Skin epidermis (tissue), 12 donors: ENCODE measurements at regions not wholly inside any gene's neighbourhood (a gene's known extent, or its start where the extent isn't known, plus 50 kb on each side); places are given as distances from the start of the nearest gene placed in this dataset.

Experiments used
- H3K27ac ChIP-seq, 21 experiments: fragments of 200-600 bp; sonication (generic) in 11 of 21; one replicate each; pipeline ENCODE4 v1.5.0; 2020; ENCODE audit warnings: mild to moderate bottlenecking in 3 of 21, inconsistent platforms in 2 of 21, moderate library complexity in 2 of 21
- H3K4me3 ChIP-seq, 7 experiments: fragments of 200-600 bp; sonication (generic) in 2 of 7; one replicate each; pipeline ENCODE4 v1.5.0; 2020; ENCODE audit warnings: inconsistent platforms in 2 of 7, mild to moderate bottlenecking in 2 of 7, moderate library complexity in 1 of 7

DNA sequence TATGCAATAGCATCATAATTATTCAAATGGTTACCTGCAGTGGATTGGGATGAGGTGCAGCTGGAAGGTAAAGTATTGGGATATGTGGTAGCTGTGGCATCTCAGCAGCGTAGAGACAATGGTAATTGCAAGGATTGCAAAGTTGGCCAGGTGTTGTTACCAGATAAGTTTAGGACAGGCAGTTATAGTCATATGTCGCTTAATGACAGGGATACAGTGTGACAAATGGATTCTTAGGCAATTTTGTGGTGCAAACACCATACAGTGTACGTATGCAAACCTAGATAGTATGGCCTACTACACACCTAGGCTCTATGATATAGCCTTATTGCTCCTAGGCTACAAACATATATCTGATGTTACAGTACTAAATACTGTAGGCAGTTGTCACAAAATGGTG lies 163.5 kb upstream of the LYZL2 start:
- H3K4me3 ChIP-seq, result no peak overlapping the region
- H3K27ac ChIP-seq, result no peak overlapping the region

DNA sequence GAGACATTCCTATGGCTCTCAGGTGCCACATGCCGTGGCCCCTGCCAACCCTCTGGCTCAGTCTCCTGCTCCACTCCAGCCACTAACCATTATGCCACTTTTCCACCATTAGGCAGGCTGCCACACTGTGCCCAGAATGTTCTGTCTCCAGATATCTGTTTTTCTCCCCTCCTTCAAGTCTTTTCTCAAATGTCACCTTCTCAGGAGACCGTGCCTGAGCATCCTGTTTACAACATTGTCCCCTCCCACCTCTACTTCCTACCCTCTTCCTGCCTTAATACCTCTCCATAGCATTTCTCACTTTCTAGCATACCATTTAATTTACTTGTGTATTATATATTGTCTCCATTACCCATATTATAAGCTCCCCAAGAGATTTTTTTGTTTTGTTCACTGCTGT lies 162.5 kb upstream of the LYZL2 start:
- H3K27ac ChIP-seq, result no peak overlapping the region
- no peak overlapping the region for H3K4me3 ChIP-seq

DNA sequence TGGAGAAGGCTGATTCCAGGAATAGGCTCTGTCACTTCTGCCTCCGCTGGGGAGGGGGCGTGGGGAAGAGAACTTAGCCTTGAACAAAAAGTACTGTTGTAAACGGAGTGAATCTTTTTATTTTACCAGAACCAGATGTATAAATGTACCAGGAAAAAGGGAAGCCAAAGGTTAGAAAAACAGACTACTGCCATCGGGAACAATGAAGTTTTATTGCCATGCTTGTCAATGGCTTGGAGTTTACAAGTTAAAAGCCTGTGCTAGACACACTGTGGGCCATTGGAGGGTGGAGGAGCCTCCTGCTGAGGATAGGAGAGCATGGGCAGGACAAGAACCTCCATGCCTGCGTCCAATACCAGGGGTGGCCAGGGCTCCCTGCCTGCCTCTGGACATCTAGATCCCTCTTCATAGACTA lies 161.7 kb upstream of the LYZL2 start:
- Histone ChIP-seq H3K27ac (peak overlapping the region in 2 of 21 experiments; percentile 2 to 5), H3K4me3 (no peak overlapping the region)

DNA sequence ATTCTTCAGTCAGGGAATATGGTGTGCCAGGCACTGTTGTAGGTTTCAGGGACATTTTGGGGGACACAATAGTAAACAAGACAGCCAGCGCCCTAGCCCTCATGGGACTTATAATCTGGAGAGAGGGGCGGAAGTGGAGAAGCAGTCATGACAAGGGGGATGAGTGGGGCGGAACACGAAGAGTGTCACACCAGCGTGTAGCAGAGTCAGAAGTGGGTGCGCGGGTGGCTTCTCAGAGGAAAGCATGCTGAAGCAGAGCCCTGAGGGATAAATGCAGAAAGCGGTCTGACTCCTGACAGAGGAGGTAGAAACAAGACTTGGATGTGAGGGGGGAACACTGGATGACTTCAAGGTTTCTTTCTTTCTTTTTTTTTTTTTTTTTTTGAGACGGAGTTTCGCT lies 160.3 kb upstream of the LYZL2 start:
- no peak overlapping the region for H3K4me3 ChIP-seq
- no peak overlapping the region for H3K27ac ChIP-seq

DNA sequence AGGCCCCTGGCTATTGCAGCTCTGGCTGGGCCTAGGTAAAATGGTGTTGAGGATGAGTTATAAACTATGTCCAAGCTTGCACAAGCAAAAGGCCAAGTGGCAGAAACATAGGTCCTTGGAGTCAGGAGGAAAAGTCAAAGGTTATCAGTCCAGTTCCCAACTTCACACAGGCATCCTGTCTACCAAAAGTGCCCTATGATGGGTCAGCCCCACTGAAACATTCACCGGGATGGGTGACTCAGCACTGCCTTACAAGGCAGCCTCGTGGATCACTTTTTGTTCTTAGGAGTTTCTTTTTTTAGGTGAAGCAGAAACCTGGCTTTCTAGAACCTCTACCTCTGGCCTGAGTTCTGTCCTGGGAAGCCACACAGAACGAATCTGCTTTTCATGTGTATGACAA lies 158.8 kb upstream of the LYZL2 start:
- Histone ChIP-seq H3K27ac (no peak overlapping the region), H3K4me3 (no peak overlapping the region)

DNA sequence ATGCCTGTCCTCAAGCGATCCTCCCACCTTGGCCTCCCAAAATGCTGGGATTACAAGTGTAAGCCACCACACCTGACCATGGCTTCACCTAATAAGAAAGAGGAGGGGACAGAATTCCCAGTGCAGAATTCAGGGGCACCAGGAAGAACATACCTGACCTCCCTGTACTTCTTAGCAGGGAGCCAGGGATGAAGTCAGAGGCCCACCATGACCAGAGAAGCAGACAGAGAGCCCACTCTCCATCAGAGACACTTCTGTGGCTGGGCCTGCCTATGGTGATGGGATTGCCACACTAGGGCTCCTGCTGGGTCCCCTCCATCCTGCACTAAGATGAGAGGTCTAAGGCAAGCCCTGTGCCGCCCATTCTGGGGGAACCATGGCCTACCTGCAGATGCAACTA lies 157.4 kb upstream of the LYZL2 start:
- H3K4me3 ChIP-seq, result no peak overlapping the region
- H3K27ac ChIP-seq, result peak overlapping the region in 2 of 21 experiments; percentile 96 to 97

DNA sequence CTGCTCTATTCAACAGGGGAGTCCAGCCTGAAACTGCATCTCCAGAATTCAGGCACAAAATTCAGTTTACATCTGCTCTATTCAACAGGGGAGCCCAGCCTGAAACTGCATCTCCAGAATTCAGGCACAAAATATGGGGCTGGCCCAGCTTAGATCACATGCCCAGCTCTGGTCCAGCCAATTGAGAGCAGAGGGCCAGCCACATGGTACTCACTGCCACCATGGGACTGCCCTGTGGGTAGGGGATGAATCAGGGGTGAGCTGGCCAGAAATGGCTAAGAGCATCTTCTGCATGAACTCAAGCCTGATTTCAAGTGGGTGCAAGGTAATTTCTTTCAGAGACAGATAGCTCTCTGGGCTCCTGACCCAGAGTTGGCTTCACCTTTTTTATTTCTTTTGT lies 156.6 kb upstream of the LYZL2 start:
- no peak overlapping the region for H3K4me3 ChIP-seq
- H3K27ac ChIP-seq, result peak overlapping the region in 14 of 21 experiments; percentile 87 to 97 (median 92)

DNA sequence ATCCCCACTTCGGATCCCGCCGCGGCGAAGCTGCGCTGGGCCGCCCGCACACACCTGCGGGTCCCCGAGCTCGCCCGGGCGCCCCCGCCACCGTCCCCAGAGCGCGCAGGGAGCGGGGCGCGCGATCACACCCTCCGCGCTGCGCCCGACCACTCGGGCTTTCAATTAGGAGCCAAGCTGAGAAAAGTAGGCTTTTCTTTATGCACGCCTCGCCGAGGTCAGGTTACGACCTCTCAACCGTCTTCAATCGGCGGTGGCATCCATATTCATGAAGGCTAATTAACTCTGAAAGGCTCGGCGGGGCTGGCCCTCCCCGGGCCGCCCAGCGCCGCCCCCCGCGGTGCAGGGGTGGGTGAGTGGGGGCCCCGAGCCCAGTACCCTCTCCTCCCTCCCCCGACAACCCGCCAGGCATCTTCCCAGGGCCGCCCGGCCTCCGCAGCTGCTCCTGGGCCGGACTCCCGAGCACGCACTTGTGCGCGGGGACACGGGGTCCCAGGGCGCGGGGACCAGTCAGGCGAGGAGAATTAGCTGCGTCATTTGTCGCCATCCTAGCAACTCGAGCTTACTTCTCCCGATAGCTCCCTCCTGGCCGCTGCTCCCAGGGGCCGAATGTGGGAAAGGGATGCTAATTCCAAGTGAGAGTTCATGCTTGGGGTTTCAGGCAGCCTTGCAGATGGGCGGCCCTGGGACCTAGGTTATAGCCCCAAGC lies 155.5 kb upstream of the LYZL2 start:
- Histone ChIP-seq H3K4me3 (peak overlapping the region; percentile 42 to 61 (median 48)), H3K27ac (peak overlapping the region; percentile 56 to 97 (median 89))

DNA sequence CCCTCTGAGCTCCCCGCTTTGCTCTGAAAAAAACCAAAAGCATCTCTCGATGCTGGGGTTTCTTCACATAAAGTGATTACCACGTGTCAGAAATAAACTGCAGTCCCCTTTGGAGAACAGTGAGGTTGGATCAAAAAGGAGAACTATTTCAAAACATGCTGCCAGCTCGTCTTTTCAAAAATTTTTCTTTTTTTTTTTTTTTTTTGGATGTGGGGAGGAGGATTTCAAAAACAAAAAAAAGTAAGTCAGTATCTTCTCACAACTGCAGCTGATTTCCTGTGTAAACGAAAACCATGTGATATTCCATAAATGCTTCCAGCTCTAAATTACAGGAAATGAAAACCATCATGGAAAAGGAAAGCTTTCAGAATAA lies 155.0 kb upstream of the LYZL2 start:
- Histone ChIP-seq H3K27ac (peak overlapping the region; percentile 68 to 97 (median 89)), H3K4me3 (peak overlapping the region; percentile 42 to 61 (median 48))

DNA sequence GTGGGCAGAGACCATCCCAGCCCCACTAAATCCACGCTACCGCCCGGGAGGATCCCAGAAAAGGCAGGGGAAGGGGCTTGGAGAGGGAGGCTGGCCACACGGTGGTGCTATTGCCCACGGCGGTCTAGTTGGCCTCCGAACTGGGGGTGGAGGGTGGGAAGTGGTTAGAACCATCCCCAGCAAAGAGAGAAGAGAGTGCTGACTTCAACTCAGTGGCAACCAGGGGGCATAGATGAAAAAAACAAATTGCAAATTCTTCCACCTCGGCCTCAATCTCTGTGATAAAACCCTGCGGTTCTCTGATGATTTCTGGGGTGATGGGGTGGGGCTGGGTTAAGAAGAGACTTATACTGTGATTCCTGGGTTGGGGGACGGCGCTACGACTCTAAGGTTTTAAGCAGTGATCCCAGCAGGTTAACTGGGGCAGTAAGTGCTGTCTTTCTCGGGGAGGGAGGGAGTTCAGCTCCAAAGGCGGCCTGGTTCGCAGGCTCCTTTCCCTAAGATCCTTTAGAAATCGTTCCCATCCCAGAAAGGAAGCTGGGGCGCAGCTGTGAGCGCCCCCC lies 154.5 kb upstream of the LYZL2 start:
- Histone ChIP-seq H3K4me3 (peak overlapping the region; percentile 19 to 61 (median 48)), H3K27ac (peak overlapping the region; percentile 54 to 97 (median 88))

DNA sequence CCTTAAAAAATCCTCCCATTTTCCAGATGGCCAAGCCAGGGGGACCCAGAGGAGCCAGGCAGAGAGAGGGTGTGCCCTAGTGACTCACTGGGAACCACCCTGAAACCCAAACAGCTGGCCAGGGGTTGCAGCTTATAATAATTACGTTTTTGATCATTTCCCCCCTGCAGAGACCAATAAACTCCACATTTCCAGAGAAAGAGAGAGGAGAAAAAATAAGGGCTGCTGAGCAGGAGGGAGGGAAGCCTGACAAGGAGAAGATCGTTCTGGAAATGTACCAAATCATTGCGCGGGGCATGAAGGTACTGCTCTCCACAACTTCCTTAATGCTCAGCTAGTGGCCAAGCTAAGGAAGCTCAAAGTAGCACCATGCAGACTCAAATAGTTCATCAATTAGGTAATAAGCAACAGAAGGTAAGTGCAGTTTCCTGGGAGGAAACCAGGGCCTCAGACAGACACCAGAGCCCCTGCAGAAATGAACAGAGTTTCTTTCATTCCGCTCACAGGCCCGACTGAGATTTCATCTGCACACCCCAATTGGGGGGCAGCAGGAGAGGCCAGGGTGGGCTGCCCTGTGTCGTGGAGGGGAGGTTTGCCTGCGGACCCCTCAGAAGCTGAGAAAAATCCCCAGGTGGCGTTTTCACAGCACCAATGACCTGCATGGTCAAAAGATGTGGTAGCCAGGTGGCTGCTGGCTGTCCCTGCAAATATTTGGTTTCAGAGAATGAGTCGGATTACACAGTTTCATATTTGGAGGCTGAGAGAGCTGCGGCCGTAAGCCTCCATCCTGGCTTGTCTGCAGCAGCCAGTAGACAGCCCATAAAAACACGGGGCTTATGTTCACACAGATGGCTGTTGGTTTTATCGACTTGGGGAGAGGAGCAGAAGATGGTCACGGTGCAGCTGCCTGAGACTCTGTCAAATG lies 153.2 kb upstream of the LYZL2 start:
- H3K27ac ChIP-seq, result peak overlapping the region in 20 of 21 experiments; percentile 13 to 97 (median 88)
- H3K4me3 ChIP-seq, result no peak overlapping the region

DNA sequence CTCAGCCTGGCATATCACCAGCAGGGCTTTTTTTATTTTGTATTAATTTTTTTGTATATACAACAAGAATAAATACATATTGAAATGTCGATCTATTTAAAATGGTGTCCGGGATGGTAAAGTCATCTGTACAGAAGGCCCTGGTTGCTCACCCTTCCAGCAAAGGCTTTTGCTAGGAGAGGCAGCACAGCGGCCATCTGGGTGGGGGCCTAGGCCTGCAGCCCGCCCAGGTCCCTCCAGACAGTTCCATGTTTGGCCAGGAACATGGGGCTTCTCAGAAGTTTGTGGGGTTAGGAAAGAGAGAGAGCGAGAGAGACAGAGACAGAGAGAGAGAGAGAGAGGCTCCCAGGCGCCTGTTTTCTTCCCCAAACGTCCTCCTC lies 152.6 kb upstream of the LYZL2 start:
- peak overlapping the region in 16 of 21 experiments; percentile 19 to 97 (median 86) for H3K27ac ChIP-seq

DNA sequence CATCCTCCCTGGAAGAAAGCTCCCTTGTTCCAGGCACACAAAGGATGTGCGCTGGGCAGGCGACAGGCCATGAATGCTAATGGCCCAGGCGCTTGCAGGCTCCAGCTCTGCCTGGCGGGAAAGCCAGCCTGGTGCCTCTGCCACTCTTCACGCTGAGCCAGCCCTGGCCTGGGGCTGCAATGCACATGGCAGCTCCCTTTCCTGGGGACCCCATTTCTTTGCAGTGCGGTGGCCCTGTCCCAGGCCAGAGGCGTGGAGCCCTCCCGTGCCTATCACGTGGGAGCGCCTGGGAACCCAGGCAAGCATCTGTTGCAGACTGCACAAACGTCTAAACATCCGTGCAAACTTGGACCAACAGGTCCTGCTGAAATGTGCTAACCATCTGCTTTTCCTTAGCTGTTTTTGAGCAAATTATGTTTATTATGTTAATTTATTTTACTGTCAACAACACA lies 152.1 kb upstream of the LYZL2 start:
- H3K27ac ChIP-seq, result peak overlapping the region in 9 of 21 experiments; percentile 19 to 97 (median 84)

More for the DNA sequence above, 152.6 kb upstream of the LYZL2 start:
- no peak overlapping the region for H3K4me3 ChIP-seq

DNA sequence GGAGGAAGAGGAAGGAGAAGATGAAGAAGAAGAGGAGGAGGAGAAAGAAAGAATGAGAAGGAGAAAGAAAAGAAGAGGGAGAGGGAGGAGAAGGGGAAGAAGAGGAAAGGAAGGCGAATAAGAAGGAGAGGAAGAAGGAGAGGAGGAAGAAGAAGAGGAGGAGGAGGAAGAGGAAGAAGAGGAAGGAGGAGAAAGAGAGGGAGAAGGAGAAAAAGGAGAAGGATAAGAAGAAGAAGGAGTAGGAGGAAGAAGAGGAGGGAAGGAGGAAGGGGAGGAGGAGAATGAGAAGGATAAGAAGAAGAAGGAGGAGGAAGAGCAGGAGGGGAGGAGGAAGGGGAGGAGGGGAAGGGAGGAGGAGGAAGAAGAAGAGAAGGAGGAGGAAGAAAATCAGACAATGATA lies 149.2 kb upstream of the LYZL2 start:
- no peak overlapping the region for H3K27ac ChIP-seq

More for the DNA sequence above, 152.1 kb upstream of the LYZL2 start:
- H3K4me3 ChIP-seq, result no peak overlapping the region

DNA sequence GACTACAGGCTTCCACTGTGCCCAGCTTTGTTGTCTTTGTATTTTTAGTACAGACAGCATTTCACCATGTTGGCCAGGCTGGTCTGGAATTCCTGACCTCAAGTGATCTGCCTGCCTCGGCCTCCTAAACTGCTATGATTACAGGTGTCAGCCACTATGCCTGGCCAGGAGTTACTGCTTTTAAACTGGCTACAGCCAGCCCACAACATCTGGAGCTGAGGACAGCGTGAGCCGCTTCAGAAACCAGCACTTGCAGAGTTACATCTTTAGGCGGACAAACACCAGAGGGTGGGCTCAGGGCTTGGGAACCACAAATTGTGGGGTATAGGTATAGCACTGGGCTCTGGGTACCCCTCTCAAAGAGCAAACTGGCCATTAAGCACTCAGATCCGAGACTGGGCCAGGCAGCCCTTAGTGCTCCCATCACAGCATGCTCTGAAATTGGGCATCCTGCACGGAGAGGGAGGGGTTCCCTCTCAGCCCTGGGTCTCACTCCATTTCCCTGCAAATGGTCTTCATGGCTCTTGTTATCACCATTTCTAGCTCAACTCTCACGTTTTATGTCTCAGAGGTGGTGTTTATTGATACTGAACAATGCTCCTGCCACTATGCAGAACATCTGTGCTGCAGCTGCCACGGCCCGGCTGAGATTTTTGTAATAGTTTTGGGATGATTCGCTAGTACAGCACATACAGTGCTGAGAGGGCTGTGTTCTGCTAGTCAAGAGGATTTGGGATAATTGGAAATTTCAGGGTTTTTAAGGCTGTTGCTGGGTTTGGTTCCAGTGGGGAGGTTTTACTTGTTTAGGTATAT lies 146.4 kb upstream of the LYZL2 start:
- H3K27ac ChIP-seq, result peak overlapping the region in 8 of 21 experiments; percentile 7 to 84 (median 52)

More for the DNA sequence above, 149.2 kb upstream of the LYZL2 start:
- H3K4me3 ChIP-seq, result no peak overlapping the region

DNA sequence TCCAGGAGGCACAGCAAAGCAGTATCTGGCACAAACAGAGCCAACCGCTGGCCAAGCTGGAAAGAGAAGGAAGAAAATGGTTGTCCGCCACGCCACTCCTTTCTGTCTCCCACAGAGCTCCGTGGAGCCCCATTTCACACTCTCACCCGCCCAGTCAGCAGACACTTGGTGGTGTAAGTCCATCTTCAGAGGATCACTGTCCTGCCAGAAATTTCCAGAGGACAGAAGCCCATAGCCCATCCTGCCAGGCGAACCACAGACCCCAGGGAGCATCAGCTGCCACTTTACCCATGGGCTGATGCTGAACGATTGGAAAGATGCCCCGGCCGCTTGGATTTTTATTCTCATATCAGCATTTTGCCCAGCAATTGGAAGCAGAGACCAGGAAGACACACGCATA lies 144.7 kb upstream of the LYZL2 start:
- Histone ChIP-seq H3K4me3 (no peak overlapping the region), H3K27ac (peak overlapping the region in 11 of 21 experiments; percentile 7 to 84 (median 28))

More for the DNA sequence above, 146.4 kb upstream of the LYZL2 start:
- no peak overlapping the region for H3K4me3 ChIP-seq

DNA sequence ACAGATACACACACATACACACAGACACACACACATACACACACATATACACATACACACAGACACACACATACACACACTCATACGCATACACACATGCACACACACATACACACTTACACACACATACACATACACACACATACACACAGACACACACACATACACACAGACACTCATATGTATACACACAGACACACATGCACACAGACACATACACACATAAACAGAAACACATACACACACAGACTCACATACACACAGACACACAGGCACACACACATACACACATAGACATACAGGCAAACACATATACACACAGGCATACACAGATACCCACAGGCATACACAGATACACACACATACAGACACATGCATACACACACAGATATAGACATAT lies 143.9 kb upstream of the LYZL2 start:
- Histone ChIP-seq H3K27ac (peak overlapping the region in 3 of 21 experiments; percentile 55 to 84 (median 76)), H3K4me3 (no peak overlapping the region)

DNA sequence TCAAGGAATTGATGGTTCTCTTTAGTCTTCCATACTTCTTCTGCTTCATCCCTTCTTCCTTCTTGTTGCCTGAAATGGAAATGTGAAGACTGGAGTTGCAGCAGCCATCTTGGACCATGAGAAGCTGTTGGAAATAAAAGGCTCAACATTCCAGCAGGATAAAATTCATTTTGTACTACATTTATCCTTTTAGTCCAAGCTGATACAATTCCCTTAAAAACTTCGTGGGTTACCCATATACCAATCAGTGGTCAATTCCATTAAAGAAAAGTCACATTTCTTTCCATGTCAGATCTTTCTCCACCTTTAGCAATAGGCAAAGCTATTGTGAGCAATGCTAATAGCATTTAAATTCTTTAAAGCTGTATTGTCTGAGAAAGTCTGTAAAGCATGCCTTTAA lies 141.3 kb upstream of the LYZL2 start:
- no peak overlapping the region for H3K27ac ChIP-seq
- no peak overlapping the region for H3K4me3 ChIP-seq

DNA sequence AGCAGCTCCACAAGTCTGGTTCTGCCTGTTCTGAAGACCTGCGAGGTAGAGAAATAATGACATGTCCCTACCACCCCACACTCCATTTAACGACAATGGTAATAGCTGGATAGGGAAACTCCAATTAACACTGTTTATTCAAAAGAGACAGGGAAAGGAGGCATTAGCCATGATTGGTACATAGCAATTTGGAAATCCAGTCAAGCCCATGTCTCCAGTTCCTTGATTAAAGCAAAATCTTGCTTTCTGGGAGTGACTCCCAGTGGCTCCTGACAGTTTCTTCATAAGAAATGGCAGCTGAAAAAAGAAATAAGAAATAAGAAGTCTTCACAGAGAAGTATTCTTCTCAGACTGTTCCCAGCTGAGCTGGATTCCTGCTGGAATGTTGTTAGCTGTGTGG lies 140.7 kb upstream of the LYZL2 start:
- H3K27ac ChIP-seq, result no peak overlapping the region
- no peak overlapping the region for H3K4me3 ChIP-seq
